Heart left ventricle (tissue), 16 donors: ENCODE measurements at regions not wholly inside any gene's neighbourhood (a gene's known extent, or its start where the extent isn't known, plus 50 kb on each side); places are given as distances from the start of the nearest gene placed in this dataset.
"Not testable (repeated sequence)": the region's sequence is repeated elsewhere in the genome, so short reads cannot be mapped to it uniquely, and the experiment has no call there.

Source experiments
- ATAC-seq, 4 donors: fragments of 200-7000 bp; cut with Tn5 transposase; one replicate each; pipeline ENCODE4 v1.9.1; 2020 to 2022; ENCODE audit warnings: moderate library complexity in 4 of 4, mild to moderate bottlenecking in 3 of 4, moderate number of reproducible peaks in 1 of 4
- DNase-seq, 5 donors: peaks; one replicate each; pipeline ENCODE4 v3.0.0-alpha.2; 2020
- H3K27ac ChIP-seq, 12 donors: fragments of 200-600 bp; sonication (generic) in 4 of 12; one replicate each; pipeline versions ENCODE4 v1.5.0 to v1.8.0; 2016 to 2022; ENCODE audit warnings: mild to moderate bottlenecking in 2 of 12
- H3K27me3 ChIP-seq, 9 donors: fragments of 200-600 bp; sonication (generic) in 2 of 9; one replicate each; pipeline versions ENCODE4 v1.5.1 to v1.8.0; 2016 to 2022; ENCODE audit warnings: mild to moderate bottlenecking in 3 of 9
- H3K36me3 ChIP-seq, 9 donors: fragments of 200-600 bp; sonication (generic) in 2 of 9; one replicate each; pipeline versions ENCODE4 v1.5.0 to v1.8.0; 2018 to 2022; ENCODE audit warnings: mild to moderate bottlenecking in 2 of 9
- H3K4me1 ChIP-seq, 12 donors: fragments of 200-600 bp; sonication (generic) in 4 of 12; one replicate each; pipeline versions ENCODE4 v1.5.0 to v1.8.0; 2016 to 2022; ENCODE audit warnings: mild to moderate bottlenecking in 3 of 12
- H3K4me3 ChIP-seq, 12 donors: fragments of 200-600 bp; sonication (generic) in 4 of 12; one replicate each; pipeline versions ENCODE4 v1.5.0 to v1.8.0; 2017 to 2022; ENCODE audit warnings: mild to moderate bottlenecking in 9 of 12, moderate library complexity in 4 of 12
- H3K9me3 ChIP-seq, 12 donors: fragments of 200-600 bp; sonication (generic) in 4 of 12; one replicate each; pipeline versions ENCODE4 v1.5.0 to v1.8.0; 2016 to 2022; ENCODE audit warnings: mild to moderate bottlenecking in 1 of 12
- CTCF ChIP-seq, 12 donors: fragments of 200-600 bp; sonication (generic) in 4 of 12; IDR thresholded peaks; one replicate each; pipeline versions ENCODE4 v1.5.0 to v1.8.0; 2018 to 2022; ENCODE audit warnings: antibody characterized with exemption in 12 of 12, mild to moderate bottlenecking in 5 of 12
- POLR2A ChIP-seq, 2 donors: fragments of 450-650 bp; IDR thresholded peaks; one replicate each; pipeline ENCODE4 v1.6.1; 2017; ENCODE audit warnings: antibody characterized with exemption in 2 of 2, mild to moderate bottlenecking in 2 of 2, moderate library complexity in 2 of 2
- WGBS, 4 donors: extraction: QIAGEN DNeasy Blood & Tissue Kit in 2 of 4; methylation state at CpG; one replicate each; pipeline versions ENCODE4 v1.1.5 to v1.1.7; 2013 to 2018; 5-methylcytosine and 5-hydroxymethylcytosine counted together
- intact Hi-C, 10 donors: fragments of 100-400 bp; cut with DNase I; formaldehyde crosslinking; loops; one replicate each; pipeline versions ENCODE4 v1.11.1 to v1.14.2; 2022
- donor health status: ischemic (EF 13 %, LVEDD 7.1; RV severe dilation, severe dysfunction).
- donor health status: healthy with polysubstance abuse.
- donor health status: DM: no; HTN: yes; CAD: no.
- donor health status: DM: no; HTN: no; CAD: no.
- donor health status: ischemic (EF 25% LVEDD 6.9; RV normal size, moderate dysfunction).
- donor health status: ischemic (EF 25% LVEDD 5.7; RV mildly dilated, moderate dysfunction).
- donor health status: healthy.
- donor health status: DM: yes; HTN: yes; CAD: no.
- donor health status: ischemic (EF 35%, LVEDD 5.7; RV mildly dilated, moderate dysfunction).
- donor health status: nonischemic (EF 11% LVEDD 7.7; RV severe dilation, severe dysfunction).
- donor health status: DM: yes; HTN: yes; CAD: no.
- donor health status: PGD.
- donor health status: ischemic (EF 29% LVEDD 5.4; RV normal size, mild dysfunction).
- donor health status: nonischemic (EF 23%, LVEDD 6.1; RV moderate dilation, normal function).

GRCh38 chr2:89784960-89785359, 1093.5 kb downstream of the RPIA start:
- peaks cover 0 to 98% (median 85%) of the 10 kb centered on the region in 12 donors for H3K9me3 ChIP-seq
- H3K27me3 ChIP-seq: no peaks in the 10 kb centered on the region
- no peak for TF ChIP-seq CTCF (IDR thresholded peaks at IDR 0.05)
- no peak overlapping the region for H3K4me3 ChIP-seq
- no peaks in the 10 kb centered on the region for H3K36me3 ChIP-seq
- no peaks in the 10 kb centered on the region for H3K4me1 ChIP-seq
- WGBS, 4 donors: 75 to 85% (median 82%) methylated on average over 16 of the region's 16 CpGs
- DNase-seq (no peak), ATAC-seq (no peak)
- intact Hi-C loops: no loop called here
- no peak overlapping the region for H3K27ac ChIP-seq

- H3K4me3 ChIP-seq, H3K36me3 ChIP-seq, H3K27me3 ChIP-seq, H3K27ac ChIP-seq, H3K4me1 ChIP-seq, ATAC-seq, intact Hi-C loops, DNase-seq: not testable (repeated sequence)
- peaks cover 0 to 98% (median 84%) of the 10 kb centered on the region in 12 donors for H3K9me3 ChIP-seq
- WGBS, 4 donors: 77 to 79% (median 77%) methylated on average over 15 of the region's 15 CpGs
Observed at GRCh38 chr2:89785528-89785927, 1094.1 kb downstream of the RPIA start.

- H3K4me1 ChIP-seq, H3K27me3 ChIP-seq, ATAC-seq, H3K4me3 ChIP-seq, H3K36me3 ChIP-seq, H3K27ac ChIP-seq, DNase-seq, intact Hi-C loops: not testable (repeated sequence)
- peaks cover 0 to 98% (median 77%) of the 10 kb centered on the region in 12 donors for H3K9me3 ChIP-seq
- WGBS, 4 donors: 73 to 76% (median 75%) methylated on average over 16 of the region's 16 CpGs
Observed at GRCh38 chr2:89786642-89787041, 1095.2 kb downstream of the RPIA start.

GRCh38 chr2:89795530-89795929, 1104.1 kb downstream of the RPIA start:
- 80 to 84% (median 81%) methylated on average over 17 of the region's 17 CpGs for WGBS, 4 donors
- H3K4me3 ChIP-seq, H3K36me3 ChIP-seq, ATAC-seq, H3K4me1 ChIP-seq, H3K27ac ChIP-seq, DNase-seq, intact Hi-C loops, H3K27me3 ChIP-seq: not testable (repeated sequence)
- peaks cover 0 to 100% (median 60%) of the 10 kb centered on the region in 12 donors for H3K9me3 ChIP-seq

- WGBS, 4 donors: 68 to 73% (median 72%) methylated on average over 15 of the region's 15 CpGs
Observed at GRCh38 chr2:89797320-89798038, 1106.0 kb downstream of the RPIA start.

GRCh38 chr2:89801207-89801606, 1109.7 kb downstream of the RPIA start:
- H3K27me3 ChIP-seq, DNase-seq, H3K4me3 ChIP-seq, intact Hi-C loops, ATAC-seq, H3K36me3 ChIP-seq, H3K4me1 ChIP-seq, H3K27ac ChIP-seq: not testable (repeated sequence)
- peaks cover 0 to 100% (median 85%) of the 10 kb centered on the region in 12 donors for H3K9me3 ChIP-seq
- 70 to 76% (median 73%) methylated on average over 18 of the region's 18 CpGs for WGBS, 4 donors

More at GRCh38 chr2:89797320-89798038, 1106.0 kb downstream of the RPIA start:
- Histone ChIP-seq H3K9me3 (peaks cover 0 to 100% (median 67%) of the 10 kb centered on the region in 12 donors), H3K4me3 (no peak overlapping the region), H3K27ac (no peak overlapping the region), H3K27me3 (no peaks in the 10 kb centered on the region), H3K36me3 (no peaks in the 10 kb centered on the region), H3K4me1 (no peaks in the 10 kb centered on the region)
- DNase-seq (no peak), ATAC-seq (no peak)
- no peak for TF ChIP-seq CTCF (IDR thresholded peaks at IDR 0.05)
- TF ChIP-seq POLR2A (IDR thresholded peaks at IDR 0.05): no peak
- intact Hi-C loops: no loop called here

GRCh38 chr2:89806363-89806762, 1114.9 kb downstream of the RPIA start:
- ATAC-seq, intact Hi-C loops, H3K4me3 ChIP-seq, DNase-seq, H3K27me3 ChIP-seq, H3K27ac ChIP-seq, H3K36me3 ChIP-seq, H3K4me1 ChIP-seq: not testable (repeated sequence)
- WGBS, 4 donors: 75 to 79% (median 75%) methylated on average over 14 of the region's 14 CpGs
- H3K9me3 ChIP-seq: peaks cover 0 to 93% (median 74%) of the 10 kb centered on the region in 12 donors
